ENCODE measurements at regions not wholly inside any gene's neighbourhood (a gene's known extent, or its start where the extent isn't known, plus 50 kb on each side); places are given as distances from the start of the nearest gene placed in this dataset.

DNA sequence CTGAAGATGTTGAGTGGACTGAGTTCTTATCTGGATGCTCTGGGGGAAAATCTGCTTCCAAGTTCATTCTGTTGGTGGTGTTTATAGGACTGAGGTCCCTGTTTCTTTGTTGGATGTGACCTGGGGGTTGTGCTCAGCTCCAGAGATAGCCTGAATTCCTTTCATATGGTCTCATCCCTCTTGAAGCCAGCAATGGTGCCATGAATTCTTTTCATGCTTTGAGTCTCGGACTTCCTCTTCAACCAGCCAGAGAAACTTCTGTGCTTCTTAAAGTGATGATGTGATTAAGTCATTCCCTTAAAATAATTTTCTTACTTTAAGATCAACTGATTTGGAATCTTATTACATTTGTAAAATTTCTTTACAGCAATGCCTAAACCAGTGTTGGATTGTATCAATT lies 233.8 kb upstream of the UGT8 start:
- TF ChIP-seq, protein P1, sequence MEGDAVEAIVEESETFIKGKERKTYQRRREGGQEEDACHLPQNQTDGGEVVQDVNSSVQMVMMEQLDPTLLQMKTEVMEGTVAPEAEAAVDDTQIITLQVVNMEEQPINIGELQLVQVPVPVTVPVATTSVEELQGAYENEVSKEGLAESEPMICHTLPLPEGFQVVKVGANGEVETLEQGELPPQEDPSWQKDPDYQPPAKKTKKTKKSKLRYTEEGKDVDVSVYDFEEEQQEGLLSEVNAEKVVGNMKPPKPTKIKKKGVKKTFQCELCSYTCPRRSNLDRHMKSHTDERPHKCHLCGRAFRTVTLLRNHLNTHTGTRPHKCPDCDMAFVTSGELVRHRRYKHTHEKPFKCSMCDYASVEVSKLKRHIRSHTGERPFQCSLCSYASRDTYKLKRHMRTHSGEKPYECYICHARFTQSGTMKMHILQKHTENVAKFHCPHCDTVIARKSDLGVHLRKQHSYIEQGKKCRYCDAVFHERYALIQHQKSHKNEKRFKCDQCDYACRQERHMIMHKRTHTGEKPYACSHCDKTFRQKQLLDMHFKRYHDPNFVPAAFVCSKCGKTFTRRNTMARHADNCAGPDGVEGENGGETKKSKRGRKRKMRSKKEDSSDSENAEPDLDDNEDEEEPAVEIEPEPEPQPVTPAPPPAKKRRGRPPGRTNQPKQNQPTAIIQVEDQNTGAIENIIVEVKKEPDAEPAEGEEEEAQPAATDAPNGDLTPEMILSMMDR (IDR thresholded peaks at IDR 0.05) = no peak
- TF ChIP-seq POLR2A (IDR thresholded peaks at IDR 0.05) = no peak

All from body of pancreas (tissue), 4 donors.